ENCODE measurements at regions not wholly inside any gene's neighbourhood (a gene's known extent, or its start where the extent isn't known, plus 50 kb on each side); places are given as distances from the start of the nearest gene placed in this dataset.

GRCh38 chr5:96253140-96253539, 179.9 kb downstream of the PCSK1 start:
- Mint-ChIP-seq H3K4me3 (no peak overlapping the region), H3K27ac (no peak overlapping the region), H3K27me3 (peaks cover 17% of the 10 kb centered on the region), H3K36me3 (ENCODE audit: low read depth) (no peaks in the 10 kb centered on the region), H3K4me1 (no peaks in the 10 kb centered on the region), H3K9me3 (no peaks in the 10 kb centered on the region)
- ATAC-seq (replicated peaks), result no peak

- H3K4me3 Mint-ChIP-seq, result no peak overlapping the region
- H3K36me3 Mint-ChIP-seq (ENCODE audit: low read depth), result no peaks in the 10 kb centered on the region
- no peak overlapping the region for H3K27ac Mint-ChIP-seq
- no peaks in the 10 kb centered on the region for H3K4me1 Mint-ChIP-seq
- no peaks in the 10 kb centered on the region for H3K9me3 Mint-ChIP-seq
- no peak for ATAC-seq (replicated peaks)
- H3K27me3 Mint-ChIP-seq, result peaks cover 17% of the 10 kb centered on the region
Observed at GRCh38 chr5:96252596-96252995, 180.5 kb downstream of the PCSK1 start.

- Mint-ChIP-seq H3K36me3 (ENCODE audit: low read depth) (no peaks in the 10 kb centered on the region), H3K4me3 (no peak overlapping the region), H3K4me1 (no peaks in the 10 kb centered on the region), H3K9me3 (no peaks in the 10 kb centered on the region), H3K27ac (no peak overlapping the region), H3K27me3 (peaks cover 20% of the 10 kb centered on the region)
- no peak for ATAC-seq (replicated peaks)
Observed at GRCh38 chr5:96250782-96251181, 182.3 kb downstream of the PCSK1 start.

GRCh38 chr5:96248131-96248530, 184.9 kb downstream of the PCSK1 start:
- ATAC-seq (replicated peaks), result no peak
- Mint-ChIP-seq H3K9me3 (no peaks in the 10 kb centered on the region), H3K4me1 (no peaks in the 10 kb centered on the region), H3K27me3 (peaks cover 28% of the 10 kb centered on the region), H3K4me3 (no peak overlapping the region), H3K36me3 (ENCODE audit: low read depth) (no peaks in the 10 kb centered on the region), H3K27ac (no peak overlapping the region)

GRCh38 chr5:96247708-96248107, 185.3 kb downstream of the PCSK1 start:
- no peaks in the 10 kb centered on the region for H3K36me3 Mint-ChIP-seq (ENCODE audit: low read depth)
- no peak for ATAC-seq (replicated peaks)
- peaks cover 26% of the 10 kb centered on the region for H3K27me3 Mint-ChIP-seq
- no peaks in the 10 kb centered on the region for H3K4me1 Mint-ChIP-seq
- H3K4me3 Mint-ChIP-seq, result no peak overlapping the region
- H3K9me3 Mint-ChIP-seq, result no peaks in the 10 kb centered on the region
- no peak overlapping the region for H3K27ac Mint-ChIP-seq

GRCh38 chr5:96247097-96247701, 185.8 kb downstream of the PCSK1 start:
- Mint-ChIP-seq H3K27me3 (peaks cover 21% of the 10 kb centered on the region), H3K4me3 (no peak overlapping the region), H3K36me3 (ENCODE audit: low read depth) (no peaks in the 10 kb centered on the region), H3K27ac (no peak overlapping the region), H3K9me3 (no peaks in the 10 kb centered on the region), H3K4me1 (no peaks in the 10 kb centered on the region)
- ATAC-seq (replicated peaks), result no peak

GRCh38 chr5:96245140-96246091, 187.6 kb downstream of the PCSK1 start:
- no peak for ATAC-seq (replicated peaks)
- no peak overlapping the region for H3K4me3 Mint-ChIP-seq
- no peak overlapping the region for H3K27ac Mint-ChIP-seq
- H3K27me3 Mint-ChIP-seq, result peaks cover 21% of the 10 kb centered on the region
- no peaks in the 10 kb centered on the region for H3K9me3 Mint-ChIP-seq
- H3K4me1 Mint-ChIP-seq, result no peaks in the 10 kb centered on the region
- H3K36me3 Mint-ChIP-seq (ENCODE audit: low read depth), result no peaks in the 10 kb centered on the region

GRCh38 chr5:96244696-96245095, 188.4 kb downstream of the PCSK1 start:
- no peaks in the 10 kb centered on the region for H3K36me3 Mint-ChIP-seq (ENCODE audit: low read depth)
- no peak overlapping the region for H3K4me3 Mint-ChIP-seq

GRCh38 chr5:96243862-96244261, 189.2 kb downstream of the PCSK1 start:
- no peak overlapping the region for H3K27ac Mint-ChIP-seq
- H3K36me3 Mint-ChIP-seq (ENCODE audit: low read depth), result no peaks in the 10 kb centered on the region
- no peaks in the 10 kb centered on the region for H3K9me3 Mint-ChIP-seq
- H3K27me3 Mint-ChIP-seq, result peaks cover 18% of the 10 kb centered on the region
- ATAC-seq (replicated peaks), result no peak
- H3K4me1 Mint-ChIP-seq, result no peaks in the 10 kb centered on the region
- no peak overlapping the region for H3K4me3 Mint-ChIP-seq

More at GRCh38 chr5:96244696-96245095, 188.4 kb downstream of the PCSK1 start:
- no peaks in the 10 kb centered on the region for H3K9me3 Mint-ChIP-seq
- H3K27me3 Mint-ChIP-seq, result peaks cover 13% of the 10 kb centered on the region
- no peak for ATAC-seq (replicated peaks)
- H3K4me1 Mint-ChIP-seq, result no peaks in the 10 kb centered on the region
- H3K27ac Mint-ChIP-seq, result no peak overlapping the region

GRCh38 chr5:96243203-96243602, 189.8 kb downstream of the PCSK1 start:
- H3K36me3 Mint-ChIP-seq (ENCODE audit: low read depth), result no peaks in the 10 kb centered on the region
- H3K4me1 Mint-ChIP-seq, result no peaks in the 10 kb centered on the region
- ATAC-seq (replicated peaks), result no peak

GRCh38 chr5:96242571-96242970, 190.5 kb downstream of the PCSK1 start:
- no peaks in the 10 kb centered on the region for H3K4me1 Mint-ChIP-seq
- H3K27ac Mint-ChIP-seq, result no peak overlapping the region
- H3K27me3 Mint-ChIP-seq, result peaks cover 18% of the 10 kb centered on the region
- ATAC-seq (replicated peaks), result no peak
- H3K4me3 Mint-ChIP-seq, result no peak overlapping the region
- H3K9me3 Mint-ChIP-seq, result no peaks in the 10 kb centered on the region
- no peaks in the 10 kb centered on the region for H3K36me3 Mint-ChIP-seq (ENCODE audit: low read depth)

More at GRCh38 chr5:96243203-96243602, 189.8 kb downstream of the PCSK1 start:
- no peaks in the 10 kb centered on the region for H3K9me3 Mint-ChIP-seq
- H3K27me3 Mint-ChIP-seq, result peaks cover 18% of the 10 kb centered on the region
- no peak overlapping the region for H3K27ac Mint-ChIP-seq
- H3K4me3 Mint-ChIP-seq, result no peak overlapping the region

- Mint-ChIP-seq H3K27ac (no peak overlapping the region), H3K9me3 (no peaks in the 10 kb centered on the region), H3K36me3 (ENCODE audit: low read depth) (no peaks in the 10 kb centered on the region), H3K4me3 (no peak overlapping the region), H3K4me1 (no peaks in the 10 kb centered on the region), H3K27me3 (peaks cover 8% of the 10 kb centered on the region)
- no peak for ATAC-seq (replicated peaks)
Observed at GRCh38 chr5:96236831-96237230, 196.2 kb downstream of the PCSK1 start.

GRCh38 chr5:96236051-96236450, 197.0 kb downstream of the PCSK1 start:
- H3K36me3 Mint-ChIP-seq (ENCODE audit: low read depth), result no peaks in the 10 kb centered on the region
- peaks cover 12% of the 10 kb centered on the region for H3K27me3 Mint-ChIP-seq
- no peaks in the 10 kb centered on the region for H3K4me1 Mint-ChIP-seq
- no peaks in the 10 kb centered on the region for H3K9me3 Mint-ChIP-seq
- no peak overlapping the region for H3K4me3 Mint-ChIP-seq
- no peak overlapping the region for H3K27ac Mint-ChIP-seq
- ATAC-seq (replicated peaks), result no peak

GRCh38 chr5:96235008-96235910, 197.8 kb downstream of the PCSK1 start:
- ATAC-seq (replicated peaks), result no peak
- H3K4me3 Mint-ChIP-seq, result no peak overlapping the region
- no peaks in the 10 kb centered on the region for H3K4me1 Mint-ChIP-seq
- H3K9me3 Mint-ChIP-seq, result no peaks in the 10 kb centered on the region
- H3K27me3 Mint-ChIP-seq, result peaks cover 12% of the 10 kb centered on the region
- no peaks in the 10 kb centered on the region for H3K36me3 Mint-ChIP-seq (ENCODE audit: low read depth)
- H3K27ac Mint-ChIP-seq, result no peak overlapping the region
